ENCODE measurements at regions not wholly inside any gene's neighbourhood (a gene's known extent, or its start where the extent isn't known, plus 50 kb on each side); places are given as distances from the start of the nearest gene placed in this dataset.

- TF ChIP-seq POLR2A (IDR thresholded peaks at IDR 0.05; ENCODE audit: low read length) (no peak), GATA1 (IDR thresholded peaks at IDR 0.05; ENCODE audit: low read depth, low read length) (no peak)
Measured at GRCh38 chr11:116194156-116194904, 578.5 kb downstream of the BUD13 start.

Data from erythroblast (primary cell).